OCI-LY1 (cell line): ENCODE measurements at regions not wholly inside any gene's neighbourhood (a gene's known extent, or its start where the extent isn't known, plus 50 kb on each side); places are given as distances from the start of the nearest gene placed in this dataset.

Experiments
- H2AFZ ChIP-seq: fragments of 200-600 bp; sonication (generic), shearing (Covaris generic); 2 replicates; pipeline ENCODE4 v1.6.0; 2014; ENCODE audit warnings: antibody characterized with exemption, mild to moderate bottlenecking, low read length
- H3F3A ChIP-seq: fragments of 200-600 bp; sonication (generic), shearing (Covaris generic); 2 replicates; pipeline ENCODE4 v1.6.0; 2014; ENCODE audit warnings: mild to moderate bottlenecking, antibody characterized with exemption, low read length, moderate library complexity; ENCODE audit not compliant: insufficient read depth
- H3K27ac ChIP-seq: fragments of 200-600 bp; sonication (generic); 2 replicates; pipeline ENCODE4 v1.5.1; 2014; ENCODE audit warnings: low read length, mixed run types, mild to moderate bottlenecking, low read depth; ENCODE audit not compliant: poor library complexity, severe bottlenecking
- H3K27me3 ChIP-seq: fragments of 200-600 bp; sonication (generic); 2 replicates; pipeline ENCODE4 v1.6.0; 2014; ENCODE audit warnings: antibody characterized with exemption, mild to moderate bottlenecking, low read length, moderate library complexity; ENCODE audit not compliant: insufficient read depth
- H3K36me3 ChIP-seq: fragments of 200-600 bp; sonication (generic); 2 replicates; pipeline ENCODE4 v1.6.1; 2014; ENCODE audit warnings: mild to moderate bottlenecking, antibody characterized with exemption, low read length, moderate library complexity, mixed read lengths; ENCODE audit not compliant: insufficient read depth
- H3K4me1 ChIP-seq: fragments of 200-600 bp; sonication (generic); 2 replicates; pipeline ENCODE4 v1.5.1; 2014; ENCODE audit warnings: mild to moderate bottlenecking, low read length, moderate library complexity; ENCODE audit not compliant: insufficient read depth, severe bottlenecking
- H3K4me2 ChIP-seq: fragments of 200-600 bp; sonication (generic), shearing (Covaris generic); 2 replicates; pipeline ENCODE4 v1.6.1; 2014; ENCODE audit warnings: low read length
- H3K4me3 ChIP-seq: fragments of 200-600 bp; sonication (generic); 2 replicates; pipeline ENCODE4 v1.5.1; 2014; ENCODE audit warnings: low read length, low read depth, mild to moderate bottlenecking, mixed read lengths; ENCODE audit not compliant: poor library complexity, severe bottlenecking
- H3K79me2 ChIP-seq: fragments of 200-600 bp; shearing (Covaris generic); 2 replicates; pipeline ENCODE4 v1.6.1; 2016; ENCODE audit warnings: mixed run types, low read length, mixed read lengths; ENCODE audit not compliant: insufficient read depth
- H3K9ac ChIP-seq: fragments of 200-600 bp; sonication (generic), shearing (Covaris generic); 2 replicates; pipeline ENCODE4 v1.6.1; 2014; ENCODE audit warnings: mild to moderate bottlenecking, low read length, mixed read lengths
- H3K9me2 ChIP-seq: fragments of 200-600 bp; sonication (generic), shearing (Covaris generic); 2 replicates; pipeline ENCODE4 v1.6.1; 2014; ENCODE audit warnings: low read depth, mild to moderate bottlenecking, low read length, mixed read lengths
- H3K9me3 ChIP-seq: fragments of 200-600 bp; shearing (Covaris generic); 2 replicates; pipeline ENCODE4 v1.6.1; 2014; ENCODE audit warnings: low read length, mixed read lengths
- H4K20me1 ChIP-seq: fragments of 200-600 bp; sonication (generic), shearing (Covaris generic); 2 replicates; pipeline ENCODE4 v1.6.0; 2016; ENCODE audit warnings: mild to moderate bottlenecking, low read length; ENCODE audit not compliant: insufficient read depth
- CTCF ChIP-seq: fragments of 200-600 bp; sonication (generic), shearing (Covaris generic); IDR thresholded peaks from 2 replicates; pipeline ENCODE4 v1.5.1; 2017; ENCODE audit warnings: mild to moderate bottlenecking, antibody characterized with exemption, low read length, moderate library complexity, mixed read lengths
- EZH2 ChIP-seq: fragments of 200-600 bp; sonication (generic), shearing (Covaris generic); IDR thresholded peaks from 2 replicates; pipeline ENCODE4 v1.8.0; 2017; ENCODE audit warnings: borderline replicate concordance, mixed run types, mild to moderate bottlenecking, antibody characterized with exemption, low read length, moderate library complexity, mixed read lengths

- Histone ChIP-seq H3K27me3 (no peaks in the 10 kb centered on the region), H3K9me2 (no peaks in the 10 kb centered on the region), H3K4me3 (no peak overlapping the region), H3K36me3 (no peaks in the 10 kb centered on the region; the same call in 1 of the 2 replicates), H3K9me3 (no peaks in the 10 kb centered on the region), H3F3A (no peaks in the 10 kb centered on the region), H3K4me2 (no peak overlapping the region), H3K4me1 (no peaks in the 10 kb centered on the region), H3K79me2 (no peaks in the 10 kb centered on the region), H3K27ac (no peak overlapping the region), H3K9ac (no peak overlapping the region), H4K20me1 (no peaks in the 10 kb centered on the region), H2AFZ (no peak overlapping the region)
- TF ChIP-seq CTCF (no peak), EZH2 (no peak)
Measured at GRCh38 chr2:12533337-12534005, 183.3 kb upstream of the TRIB2 start.

- no peaks in the 10 kb centered on the region for H3F3A ChIP-seq
- TF ChIP-seq CTCF (no peak), EZH2 (no peak)
- H3K36me3 ChIP-seq, result no peaks in the 10 kb centered on the region; the same call in 1 of the 2 replicates
- H3K4me3 ChIP-seq, result no peak overlapping the region
- H3K9ac ChIP-seq, result no peak overlapping the region
- H3K27me3 ChIP-seq, result no peaks in the 10 kb centered on the region
- H3K9me3 ChIP-seq, result no peaks in the 10 kb centered on the region
- no peak overlapping the region for H2AFZ ChIP-seq
- no peak overlapping the region for H3K27ac ChIP-seq
- H3K9me2 ChIP-seq, result no peaks in the 10 kb centered on the region
- no peaks in the 10 kb centered on the region for H3K4me1 ChIP-seq
- H3K79me2 ChIP-seq, result no peaks in the 10 kb centered on the region
- H4K20me1 ChIP-seq, result no peaks in the 10 kb centered on the region
- no peak overlapping the region for H3K4me2 ChIP-seq
Measured at GRCh38 chr2:12534646-12535263, 182.0 kb upstream of the TRIB2 start.

GRCh38 chr2:12536976-12537375, 179.8 kb upstream of the TRIB2 start:
- Histone ChIP-seq H3K4me1 (no peaks in the 10 kb centered on the region), H3K27me3 (no peaks in the 10 kb centered on the region), H2AFZ (no peak overlapping the region), H4K20me1 (no peaks in the 10 kb centered on the region), H3K9ac (no peak overlapping the region), H3K79me2 (no peaks in the 10 kb centered on the region), H3K27ac (no peak overlapping the region), H3F3A (no peaks in the 10 kb centered on the region), H3K9me2 (no peaks in the 10 kb centered on the region), H3K4me3 (no peak overlapping the region), H3K4me2 (no peak overlapping the region), H3K9me3 (no peaks in the 10 kb centered on the region), H3K36me3 (no peaks in the 10 kb centered on the region; the same call in 1 of the 2 replicates)
- no peak for TF ChIP-seq EZH2
- TF ChIP-seq CTCF, result no peak
